SU-DHL-6 (cell line): ENCODE measurements at regions not wholly inside any gene's neighbourhood (a gene's known extent, or its start where the extent isn't known, plus 50 kb on each side); places are given as distances from the start of the nearest gene placed in this dataset.

ENCODE experiments used
- EZH2phosphoT487 ChIP-seq: fragments of 200-600 bp; sonication (generic), shearing (Covaris generic); conservative IDR thresholded peaks from 2 replicates; pipeline ENCODE4 v1.6.1; 2018; ENCODE audit warnings: mild to moderate bottlenecking, antibody characterized with exemption, low read length, moderate library complexity, mixed read lengths
- TF ChIP-seq, protein P1 (sequence below): fragments of 200-600 bp; sonication (generic); IDR thresholded peaks from one replicate; pipeline ENCODE4 v1.5.1; 2017; ENCODE audit warnings: antibody characterized with exemption, mild to moderate bottlenecking, low read length, moderate library complexity; ENCODE audit not compliant: insufficient read depth, poor library complexity, severe bottlenecking

DNA sequence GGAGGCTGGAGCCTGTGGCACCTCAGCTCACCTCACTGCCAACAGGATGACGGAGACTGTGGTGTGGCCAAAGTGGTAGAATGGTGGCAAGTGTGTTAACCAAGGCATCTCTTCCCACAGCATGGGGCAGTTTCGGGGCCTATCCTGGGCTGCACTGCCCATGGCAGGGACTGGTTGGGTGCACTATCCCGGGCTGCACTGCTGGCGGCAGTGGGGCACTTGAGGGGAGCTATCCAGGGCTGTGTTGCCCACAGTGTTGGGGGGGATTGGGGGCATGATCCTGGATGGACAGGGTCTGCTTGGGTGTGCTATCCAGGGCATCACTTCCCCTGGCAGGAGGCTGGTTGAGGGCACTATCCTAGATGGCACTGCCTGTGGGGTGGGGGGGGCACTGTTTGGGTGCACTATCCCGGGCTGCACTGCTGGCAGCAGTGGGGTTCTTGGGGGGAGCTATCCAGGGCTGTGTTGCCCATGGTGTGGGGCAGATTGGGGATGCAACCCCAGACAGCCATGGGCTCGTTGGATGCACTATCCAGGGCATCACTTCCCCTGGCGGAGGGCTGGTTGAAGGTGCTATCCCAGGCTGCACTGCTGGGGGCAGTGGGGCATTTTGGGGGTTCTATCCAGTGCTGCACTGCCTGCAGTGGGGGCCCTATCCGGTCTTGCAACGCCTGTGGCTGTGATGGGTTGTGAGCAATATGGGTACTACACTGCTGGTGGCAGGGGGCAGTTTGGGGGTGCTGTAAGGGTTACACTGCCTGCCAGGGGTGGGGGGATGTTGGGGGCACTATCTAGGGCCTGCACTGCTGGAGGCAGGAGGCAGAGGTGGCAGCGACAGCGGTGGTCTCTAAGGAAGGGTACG lies 129.7 kb downstream of the ZNF248 start:
- TF ChIP-seq, protein P1, sequence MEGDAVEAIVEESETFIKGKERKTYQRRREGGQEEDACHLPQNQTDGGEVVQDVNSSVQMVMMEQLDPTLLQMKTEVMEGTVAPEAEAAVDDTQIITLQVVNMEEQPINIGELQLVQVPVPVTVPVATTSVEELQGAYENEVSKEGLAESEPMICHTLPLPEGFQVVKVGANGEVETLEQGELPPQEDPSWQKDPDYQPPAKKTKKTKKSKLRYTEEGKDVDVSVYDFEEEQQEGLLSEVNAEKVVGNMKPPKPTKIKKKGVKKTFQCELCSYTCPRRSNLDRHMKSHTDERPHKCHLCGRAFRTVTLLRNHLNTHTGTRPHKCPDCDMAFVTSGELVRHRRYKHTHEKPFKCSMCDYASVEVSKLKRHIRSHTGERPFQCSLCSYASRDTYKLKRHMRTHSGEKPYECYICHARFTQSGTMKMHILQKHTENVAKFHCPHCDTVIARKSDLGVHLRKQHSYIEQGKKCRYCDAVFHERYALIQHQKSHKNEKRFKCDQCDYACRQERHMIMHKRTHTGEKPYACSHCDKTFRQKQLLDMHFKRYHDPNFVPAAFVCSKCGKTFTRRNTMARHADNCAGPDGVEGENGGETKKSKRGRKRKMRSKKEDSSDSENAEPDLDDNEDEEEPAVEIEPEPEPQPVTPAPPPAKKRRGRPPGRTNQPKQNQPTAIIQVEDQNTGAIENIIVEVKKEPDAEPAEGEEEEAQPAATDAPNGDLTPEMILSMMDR, result no peak
- TF ChIP-seq EZH2phosphoT487, result no peak
